Astrocyte (in vitro differentiated cells and primary cell): ENCODE measurements at regions not wholly inside any gene's neighbourhood (a gene's known extent, or its start where the extent isn't known, plus 50 kb on each side); places are given as distances from the start of the nearest gene placed in this dataset.

Experiments
- DNase-seq: peaks from one replicate; pipeline ENCODE4 v3.0.0-alpha.2; 2010; ENCODE audit warnings: low read depth
- FAIRE-seq: peaks from 2 replicates; lab custom pipeline; 2011; peaks lifted over from hg19 to GRCh38; lab: Jason Lieb, UNC
- H2AFZ ChIP-seq: 2 replicates; pipeline ENCODE4 v1.6.0; 2012; ENCODE audit warnings: low read depth, low read length, inconsistent platforms
- H3K27ac ChIP-seq: 2 replicates; pipeline ENCODE4 v1.5.1; 2011; ENCODE audit warnings: low read depth, low read length, inconsistent platforms
- H3K27me3 ChIP-seq: 2 replicates; pipeline ENCODE4 v1.6.0; 2011; ENCODE audit warnings: low read length, inconsistent platforms; ENCODE audit not compliant: insufficient read depth
- H3K36me3 ChIP-seq: 2 replicates; pipeline ENCODE4 v1.5.1; 2011; ENCODE audit warnings: low read length, inconsistent platforms; ENCODE audit not compliant: insufficient read depth
- H3K4me1 ChIP-seq: 2 replicates; pipeline ENCODE4 v1.5.1; 2011; ENCODE audit warnings: low read length, inconsistent platforms; ENCODE audit not compliant: insufficient read depth
- H3K4me2 ChIP-seq: 2 replicates; pipeline ENCODE4 v1.6.0; 2012; ENCODE audit warnings: low read length, inconsistent platforms
- H3K4me3 ChIP-seq: 2 replicates; pipeline ENCODE4 v1.5.1; 2011; ENCODE audit warnings: low read depth, mild to moderate bottlenecking, low read length, inconsistent platforms; ENCODE audit not compliant: insufficient read depth
- H3K79me2 ChIP-seq: 2 replicates; pipeline ENCODE4 v1.6.0; 2012; ENCODE audit warnings: mild to moderate bottlenecking, low read length, inconsistent platforms; ENCODE audit not compliant: insufficient read depth
- H3K9ac ChIP-seq: 2 replicates; pipeline ENCODE4 v1.6.0; 2012; ENCODE audit warnings: mild to moderate bottlenecking, low read length, inconsistent platforms
- H3K9me3 ChIP-seq: 2 replicates; pipeline ENCODE4 v1.5.1; 2012; ENCODE audit warnings: low read depth, mild to moderate bottlenecking, low read length, inconsistent platforms; ENCODE audit not compliant: insufficient read depth
- H4K20me1 ChIP-seq: 2 replicates; pipeline ENCODE4 v1.6.0; 2012; ENCODE audit warnings: low read length, inconsistent platforms; ENCODE audit not compliant: insufficient read depth
- H3K27ac Mint-ChIP-seq: one replicate; pipeline ENCODE4 v1.8.0; 2021; ENCODE audit warnings: mild to moderate bottlenecking, mixed read lengths; ENCODE audit not compliant: unreplicated experiment
- H3K27me3 Mint-ChIP-seq: one replicate; pipeline ENCODE4 v1.8.0; 2021; ENCODE audit warnings: low read depth, mixed read lengths; ENCODE audit not compliant: unreplicated experiment
- H3K36me3 Mint-ChIP-seq: one replicate; pipeline ENCODE4 v1.8.0; 2021; ENCODE audit warnings: low read depth, mixed read lengths; ENCODE audit not compliant: unreplicated experiment
- H3K4me1 Mint-ChIP-seq: one replicate; pipeline ENCODE4 v1.8.0; 2021; ENCODE audit warnings: low read depth, mixed read lengths; ENCODE audit not compliant: unreplicated experiment
- H3K4me3 Mint-ChIP-seq: one replicate; pipeline ENCODE4 v1.8.0; 2021; ENCODE audit warnings: mild to moderate bottlenecking, moderate library complexity, mixed read lengths; ENCODE audit not compliant: unreplicated experiment
- H3K9me3 Mint-ChIP-seq: one replicate; pipeline ENCODE4 v1.8.0; 2021; ENCODE audit warnings: mild to moderate bottlenecking, mixed read lengths; ENCODE audit not compliant: unreplicated experiment
- EZH2 ChIP-seq: IDR thresholded peaks from 2 replicates; pipeline ENCODE4 v1.6.1; 2012; ENCODE audit warnings: mild to moderate bottlenecking, low read length, inconsistent platforms; ENCODE audit not compliant: insufficient read depth
- TF ChIP-seq, protein P1 (sequence below): IDR thresholded peaks from 2 replicates; pipeline ENCODE4 v1.5.1; 2011; ENCODE audit warnings: low read depth, mild to moderate bottlenecking, inconsistent platforms, low read length, moderate library complexity; ENCODE audit not compliant: insufficient read depth

DNA sequence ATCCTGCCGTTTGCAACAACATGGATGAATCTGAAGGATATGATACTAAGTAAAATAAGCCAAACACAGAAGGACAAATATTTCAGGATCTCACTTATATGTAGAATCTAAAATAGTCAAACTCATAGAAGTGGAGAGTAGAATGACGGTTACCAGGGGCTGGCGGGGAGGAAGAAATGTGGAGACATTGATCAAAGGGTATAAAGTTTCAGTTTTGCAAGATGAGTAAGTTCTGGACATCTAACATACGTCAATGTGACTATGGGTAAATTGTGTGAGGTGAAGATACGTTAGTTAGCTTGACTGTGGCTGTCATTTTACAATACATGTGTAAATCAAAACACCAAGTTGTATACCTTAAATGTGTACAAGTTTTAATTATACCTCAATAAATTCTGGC lies 200.3 kb downstream of the SNX18 start:
- Histone ChIP-seq H2AFZ (no peak overlapping the region), H3K27ac (no peak overlapping the region), H3K27me3 (no peaks in the 10 kb centered on the region), H4K20me1 (no peaks in the 10 kb centered on the region), H3K36me3 (no peaks in the 10 kb centered on the region), H3K4me3 (no peak overlapping the region), H3K4me1 (peaks cover 22% of the 10 kb centered on the region), H3K79me2 (no peaks in the 10 kb centered on the region), H3K9ac (no peak overlapping the region), H3K4me2 (no peak overlapping the region), H3K9me3 (no peaks in the 10 kb centered on the region)
- FAIRE-seq (peak; percentile 23), DNase-seq (no peak)
- Mint-ChIP-seq H3K9me3 (peaks cover 5% of the 10 kb centered on the region), H3K4me1 (peaks cover 21% of the 10 kb centered on the region), H3K27ac (no peak overlapping the region), H3K4me3 (no peak overlapping the region), H3K36me3 (peaks cover 3% of the 10 kb centered on the region), H3K27me3 (no peaks in the 10 kb centered on the region)
- no peak for TF ChIP-seq EZH2
- TF ChIP-seq, protein P1, sequence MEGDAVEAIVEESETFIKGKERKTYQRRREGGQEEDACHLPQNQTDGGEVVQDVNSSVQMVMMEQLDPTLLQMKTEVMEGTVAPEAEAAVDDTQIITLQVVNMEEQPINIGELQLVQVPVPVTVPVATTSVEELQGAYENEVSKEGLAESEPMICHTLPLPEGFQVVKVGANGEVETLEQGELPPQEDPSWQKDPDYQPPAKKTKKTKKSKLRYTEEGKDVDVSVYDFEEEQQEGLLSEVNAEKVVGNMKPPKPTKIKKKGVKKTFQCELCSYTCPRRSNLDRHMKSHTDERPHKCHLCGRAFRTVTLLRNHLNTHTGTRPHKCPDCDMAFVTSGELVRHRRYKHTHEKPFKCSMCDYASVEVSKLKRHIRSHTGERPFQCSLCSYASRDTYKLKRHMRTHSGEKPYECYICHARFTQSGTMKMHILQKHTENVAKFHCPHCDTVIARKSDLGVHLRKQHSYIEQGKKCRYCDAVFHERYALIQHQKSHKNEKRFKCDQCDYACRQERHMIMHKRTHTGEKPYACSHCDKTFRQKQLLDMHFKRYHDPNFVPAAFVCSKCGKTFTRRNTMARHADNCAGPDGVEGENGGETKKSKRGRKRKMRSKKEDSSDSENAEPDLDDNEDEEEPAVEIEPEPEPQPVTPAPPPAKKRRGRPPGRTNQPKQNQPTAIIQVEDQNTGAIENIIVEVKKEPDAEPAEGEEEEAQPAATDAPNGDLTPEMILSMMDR: no peak

DNA sequence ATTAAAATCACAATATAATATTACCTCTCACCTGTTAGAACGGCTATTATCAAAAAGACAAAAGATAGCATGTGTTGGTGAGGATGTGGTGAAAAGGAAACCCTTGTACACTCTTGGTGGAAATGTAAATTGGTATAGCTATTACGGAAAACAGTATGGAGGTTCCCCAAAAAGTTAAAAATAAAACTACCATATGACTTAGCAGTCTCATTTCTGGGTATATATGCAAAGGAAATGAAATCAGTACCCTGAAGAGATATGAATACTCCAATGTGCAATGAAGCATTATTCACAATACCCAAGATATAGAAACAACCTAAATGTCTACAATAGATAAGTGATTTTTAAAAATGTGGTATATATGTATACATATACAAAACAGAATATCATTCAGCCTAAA lies 199.9 kb downstream of the SNX18 start:
- H3K9ac ChIP-seq: no peak overlapping the region
- Mint-ChIP-seq H3K4me1 (peaks cover 21% of the 10 kb centered on the region), H3K36me3 (peaks cover 3% of the 10 kb centered on the region), H3K9me3 (peaks cover 5% of the 10 kb centered on the region), H3K27ac (no peak overlapping the region), H3K4me3 (no peak overlapping the region), H3K27me3 (no peaks in the 10 kb centered on the region)
- H3K4me1 ChIP-seq: peaks cover 22% of the 10 kb centered on the region
- TF ChIP-seq, protein P1: no peak
- no peak for TF ChIP-seq EZH2
- DNase-seq (no peak), FAIRE-seq (no peak)
- H3K9me3 ChIP-seq: no peaks in the 10 kb centered on the region
- no peak overlapping the region for H3K4me3 ChIP-seq
- H2AFZ ChIP-seq: no peak overlapping the region
- H3K27ac ChIP-seq: no peak overlapping the region
- no peaks in the 10 kb centered on the region for H3K27me3 ChIP-seq
- no peaks in the 10 kb centered on the region for H4K20me1 ChIP-seq
- no peak overlapping the region for H3K4me2 ChIP-seq
- H3K36me3 ChIP-seq: no peaks in the 10 kb centered on the region
- no peaks in the 10 kb centered on the region for H3K79me2 ChIP-seq

DNA sequence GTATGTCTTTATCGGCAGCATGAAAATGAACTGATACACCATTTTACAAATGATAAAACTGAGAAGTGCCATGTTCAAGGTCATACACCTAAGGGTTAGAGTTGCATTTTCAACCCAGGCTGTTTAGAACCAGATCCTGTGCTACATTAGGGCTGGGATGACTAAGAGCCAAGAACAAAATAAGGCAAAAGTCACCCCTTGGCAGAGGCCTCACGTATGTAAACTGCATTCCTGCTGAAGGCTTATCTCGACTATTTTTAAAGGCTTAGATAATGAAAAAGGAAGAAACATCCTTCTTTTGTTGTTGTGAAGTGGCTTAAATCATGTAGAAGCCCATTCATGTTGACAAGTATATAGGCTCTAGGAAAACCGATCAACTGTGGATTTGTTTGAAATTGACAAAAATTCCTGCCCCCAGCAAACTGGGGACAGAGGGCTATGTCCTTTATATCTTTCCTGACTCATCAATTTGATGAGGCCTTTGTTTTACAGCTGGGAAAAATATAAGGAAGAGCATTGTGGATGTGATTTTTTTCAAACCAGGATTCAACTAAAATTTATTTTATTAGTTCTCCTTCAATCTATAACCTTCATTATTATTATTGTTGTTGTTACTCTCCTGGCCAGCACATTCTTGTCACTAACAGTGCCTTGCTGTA lies 196.5 kb downstream of the SNX18 start:
- Histone ChIP-seq H3K27ac (no peak overlapping the region), H3K9ac (no peak overlapping the region), H3K27me3 (no peaks in the 10 kb centered on the region), H3K79me2 (no peaks in the 10 kb centered on the region), H3K9me3 (no peaks in the 10 kb centered on the region), H4K20me1 (no peaks in the 10 kb centered on the region), H3K4me2 (peak overlapping the region; percentile 12), H3K36me3 (no peaks in the 10 kb centered on the region), H2AFZ (no peak overlapping the region), H3K4me1 (peaks cover 6% of the 10 kb centered on the region), H3K4me3 (no peak overlapping the region)
- Mint-ChIP-seq H3K27me3 (no peaks in the 10 kb centered on the region), H3K4me3 (no peak overlapping the region), H3K27ac (no peak overlapping the region), H3K9me3 (peaks cover 5% of the 10 kb centered on the region), H3K4me1 (peaks cover 6% of the 10 kb centered on the region), H3K36me3 (peaks cover 3% of the 10 kb centered on the region)
- TF ChIP-seq, protein P1: no peak
- TF ChIP-seq EZH2: no peak
- no peak for FAIRE-seq
- peak; percentile 72 for DNase-seq
